K562 (cell line): ENCODE measurements at regions not wholly inside any gene's neighbourhood (a gene's known extent, or its start where the extent isn't known, plus 50 kb on each side); places are given as distances from the start of the nearest gene placed in this dataset.

Experiments
- CHD2 ChIP-seq: IDR thresholded peaks from 2 replicates; pipeline ENCODE4 v1.6.1; 2011; ENCODE audit warnings: low read depth, low read length
- CTCF ChIP-seq, 3 experiments: IDR thresholded peaks in 2 of 3; conservative IDR thresholded peaks in 1 of 3; 2 replicates each; pipeline ENCODE4 v1.5.1; 2011 to 2012; ENCODE audit warnings: low read length in 3 of 3, mild to moderate bottlenecking in 3 of 3, control low read depth in 2 of 3, improper control_type of control experiment in 1 of 3, inconsistent platforms in 1 of 3, low read depth in 1 of 3, mixed read lengths in 1 of 3, moderate library complexity in 1 of 3; ENCODE audit not compliant: insufficient read depth in 2 of 3
- EHMT2 ChIP-seq: fragments of 450-650 bp; IDR thresholded peaks from 2 replicates; pipeline ENCODE4 v1.6.1; 2018; ENCODE audit warnings: antibody characterized with exemption
- ELF4 ChIP-seq: fragments of 450-650 bp; formaldehyde crosslinking; IDR thresholded peaks from 2 replicates; pipeline ENCODE4 v1.4.0; 2022; ENCODE audit warnings: missing genetic modification characterization
- GABPA ChIP-seq: fragments of 200-800 bp; sonication (Bioruptor generic); conservative IDR thresholded peaks from 2 replicates; pipeline ENCODE4 v1.6.1; 2016; ENCODE audit warnings: low read depth, missing genetic modification characterization, missing compliant biosample characterization
- HDGF ChIP-seq: fragments of 450-650 bp; IDR thresholded peaks from 2 replicates; pipeline ENCODE4 v1.6.1; 2016
- HMGXB4 ChIP-seq: sonication (generic); formaldehyde crosslinking; IDR thresholded peaks from 2 replicates; pipeline ENCODE4 v1.8.1; 2023; ENCODE audit warnings: mild to moderate bottlenecking, missing genetic modification reagents
- KAT2B ChIP-seq: IDR thresholded peaks from one replicate; pipeline ENCODE4 v1.6.1; 2012; ENCODE audit warnings: low read depth, mild to moderate bottlenecking, control low read depth, inconsistent platforms, low read length, moderate library complexity
- POLR2A ChIP-seq: fragments of 450-650 bp; conservative IDR thresholded peaks from 2 replicates; pipeline ENCODE4 v1.6.1; 2016
- RBM22 ChIP-seq: fragments of 200-400 bp; formaldehyde crosslinking; IDR thresholded peaks from 2 replicates; pipeline ENCODE4 v1.6.1; 2018; ENCODE audit warnings: low read length, low read depth; ENCODE audit not compliant: poor library complexity, severe bottlenecking
- TAF1 ChIP-seq: IDR thresholded peaks from 2 replicates; pipeline ENCODE4 v1.6.1; 2011; ENCODE audit warnings: mild to moderate bottlenecking, low read length, moderate library complexity; ENCODE audit not compliant: insufficient read depth, control insufficient read depth, severe bottlenecking; ENCODE audit errors: extremely low read depth
- ZBTB8A ChIP-seq: fragments of 450-650 bp; IDR thresholded peaks from 2 replicates; pipeline ENCODE4 v1.6.1; 2018; ENCODE audit warnings: mild to moderate bottlenecking, moderate library complexity; ENCODE audit not compliant: partially characterized antibody
- ZNF232 ChIP-seq: sonication (generic); formaldehyde crosslinking; IDR thresholded peaks from 2 replicates; pipeline ENCODE4 v1.8.0; 2022; ENCODE audit warnings: mild to moderate bottlenecking, missing genetic modification reagents
- ZNF551 ChIP-seq: fragments of 250-450 bp; sonication (Bioruptor Pico); IDR thresholded peaks from 2 replicates; pipeline ENCODE4 v1.5.0; 2021; ENCODE audit warnings: mild to moderate bottlenecking, moderate library complexity

GRCh38 chr9:94199776-94200175 is 59.3 kb upstream of the ZNF169 start:
- TF ChIP-seq ZNF551 (CRISPR knock-in tag), result no peak
- no peak for TF ChIP-seq CHD2
- TF ChIP-seq TAF1, result no peak
- no peak for TF ChIP-seq HMGXB4 (CRISPR knock-in tag)
- no peak for TF ChIP-seq HDGF
- no peak for TF ChIP-seq GABPA (tag)
- TF ChIP-seq EHMT2, result no peak
- no peak for TF ChIP-seq POLR2A
- TF ChIP-seq ZBTB8A, result no peak
- no peak for TF ChIP-seq RBM22
- TF ChIP-seq KAT2B, result no peak
- no peak for TF ChIP-seq ELF4 (CRISPR knock-in tag)
- no peak for TF ChIP-seq CTCF (IDR thresholded peaks at IDR 0.05 in 2 of 3, conservative IDR thresholded peaks at IDR 0.05 in 1 of 3; ENCODE audit: insufficient read depth in 2 of 3, low read depth in 1 of 3, low read length in 3 of 3)
- TF ChIP-seq ZNF232, result no peak
